HEK293 (cell line): ENCODE measurements at regions not wholly inside any gene's neighbourhood (a gene's known extent, or its start where the extent isn't known, plus 50 kb on each side); places are given as distances from the start of the nearest gene placed in this dataset.

Source experiments
- CTCF ChIA-PET: fragments of 350-600 bp; formaldehyde crosslinking; extraction: SDS; loops from one replicate; lab custom pipeline; 2021; ENCODE audit warnings: antibody characterized with exemption; lab: Yijun Ruan, JAX
- POLR2A ChIA-PET: fragments of 300-600 bp; formaldehyde crosslinking; extraction: SDS; loops from one replicate; lab custom pipeline; 2020; ENCODE audit warnings: antibody characterized with exemption, inconsistent platforms; lab: Yijun Ruan, JAX
- H3K27ac ChIP-seq: fragments of 200-500 bp; sonication (Bioruptor generic); 2 replicates; pipeline ENCODE4 v1.5.1; 2014; ENCODE audit warnings: low read depth, low read length, control low read depth, inconsistent platforms; ENCODE audit errors: extremely low read depth
- H3K36me3 ChIP-seq, 2 experiments: fragments of 200-500 bp in 1 of 2; sonication (Bioruptor generic) in 1 of 2; 1 replicate in 1 of 2; 2 replicates in 1 of 2; pipeline ENCODE4 v1.5.1; 2014 to 2017; ENCODE audit warnings: inconsistent platforms in 2 of 2, low read length in 2 of 2; ENCODE audit not compliant: control insufficient read depth in 2 of 2, insufficient read depth in 1 of 2
- H3K4me1 ChIP-seq: fragments of 200-500 bp; sonication (Bioruptor generic); 2 replicates; pipeline ENCODE4 v1.5.1; 2014; ENCODE audit warnings: mild to moderate bottlenecking, low read length, inconsistent platforms; ENCODE audit not compliant: control insufficient read depth, insufficient read depth
- H3K4me3 ChIP-seq: 2 replicates; pipeline ENCODE4 v1.5.1; 2011; ENCODE audit warnings: low read depth, mild to moderate bottlenecking, control low read depth, low read length, moderate library complexity
- H3K9me3 ChIP-seq: fragments of 200-500 bp; sonication (Bioruptor generic); 2 replicates; pipeline ENCODE4 v1.5.1; 2014; ENCODE audit warnings: low read depth, low read length, inconsistent platforms; ENCODE audit not compliant: control insufficient read depth, insufficient read depth
- BCL6B ChIP-seq: fragments of 450-650 bp; formaldehyde crosslinking; IDR thresholded peaks from 2 replicates; pipeline ENCODE4 v1.5.1; 2017; ENCODE audit warnings: missing biosample characterization, missing genetic modification characterization
- HOXA7 ChIP-seq: sonication (generic); formaldehyde crosslinking; IDR thresholded peaks from 2 replicates; pipeline ENCODE4 v1.8.1; 2022; ENCODE audit warnings: missing genetic modification reagents, borderline replicate concordance
- PRDM2 ChIP-seq: fragments of 450-650 bp; formaldehyde crosslinking; IDR thresholded peaks from 2 replicates; pipeline ENCODE4 v1.5.1; 2016; ENCODE audit warnings: missing biosample characterization, missing genetic modification characterization, borderline replicate concordance
- TCF7L2 ChIP-seq: IDR thresholded peaks from 2 replicates; pipeline ENCODE4 v1.6.1; 2011; ENCODE audit warnings: low read depth, mild to moderate bottlenecking, inconsistent platforms, low read length, moderate library complexity, borderline replicate concordance
- ZBTB17 ChIP-seq: fragments of 450-650 bp; formaldehyde crosslinking; IDR thresholded peaks from 2 replicates; pipeline ENCODE4 v1.5.1; 2016; ENCODE audit warnings: missing biosample characterization, missing genetic modification characterization
- ZBTB44 ChIP-seq: fragments of 450-650 bp; IDR thresholded peaks from 2 replicates; pipeline ENCODE4 v1.5.1; 2018; ENCODE audit warnings: missing biosample characterization, mild to moderate bottlenecking, missing genetic modification characterization
- ZNF174 ChIP-seq: fragments of 450-650 bp; formaldehyde crosslinking; IDR thresholded peaks from 2 replicates; pipeline ENCODE4 v1.5.0; 2017; ENCODE audit warnings: missing biosample characterization, mild to moderate bottlenecking, missing genetic modification characterization
- ZNF37A ChIP-seq: fragments of 450-650 bp; IDR thresholded peaks from 2 replicates; pipeline ENCODE4 v1.5.1; 2018; ENCODE audit warnings: missing biosample characterization, missing genetic modification characterization
- ZNF398 ChIP-seq: fragments of 450-650 bp; formaldehyde crosslinking; IDR thresholded peaks from 2 replicates; pipeline ENCODE4 v1.5.1; 2017; ENCODE audit warnings: missing biosample characterization, missing genetic modification characterization
- ZNF423 ChIP-seq: fragments of 450-650 bp; formaldehyde crosslinking; IDR thresholded peaks from 2 replicates; pipeline ENCODE4 v1.5.1; 2016; ENCODE audit warnings: missing biosample characterization, missing genetic modification characterization
- ZNF426 ChIP-seq: fragments of 450-650 bp; formaldehyde crosslinking; IDR thresholded peaks from 2 replicates; pipeline ENCODE4 v1.5.1; 2017; ENCODE audit warnings: missing biosample characterization, missing genetic modification characterization, mild to moderate bottlenecking, inconsistent platforms, moderate library complexity
- ZNF571 ChIP-seq: fragments of 450-650 bp; formaldehyde crosslinking; IDR thresholded peaks from 2 replicates; pipeline ENCODE4 v1.5.0; 2017; ENCODE audit warnings: missing biosample characterization, missing genetic modification characterization
- ZNF707 ChIP-seq: fragments of 450-650 bp; formaldehyde crosslinking; IDR thresholded peaks from 2 replicates; pipeline ENCODE4 v1.5.1; 2016; ENCODE audit warnings: missing biosample characterization, missing genetic modification characterization
- ZSCAN16 ChIP-seq: fragments of 450-650 bp; formaldehyde crosslinking; IDR thresholded peaks from 2 replicates; pipeline ENCODE4 v1.5.1; 2016; ENCODE audit warnings: missing biosample characterization, missing genetic modification characterization

- H3K4me1 ChIP-seq, result no peaks in the 10 kb centered on the region
- H3K36me3 ChIP-seq, result no peaks in the 10 kb centered on the region
- POLR2A ChIA-PET, result no interaction called here
- H3K27ac ChIP-seq, result no peak overlapping the region
- CTCF ChIA-PET, result interaction anchor here (0.9 kb wide), 1 partner anchor 970 kb away, joined by 4 read pairs; no protein-coding TSS in a partner anchor
- no peaks in the 10 kb centered on the region for H3K9me3 ChIP-seq
- H3K4me3 ChIP-seq, result no peak overlapping the region
- TF ChIP-seq ZBTB17 (tag by site-specific recombination) (no peak), ZNF707 (tag by site-specific recombination) (no peak), TCF7L2 (no peak), ZNF423 (tag by site-specific recombination) (no peak), ZNF398 (tag by site-specific recombination) (no peak), ZNF37A (no peak), ZNF571 (tag by site-specific recombination) (no peak), PRDM2 (tag by site-specific recombination) (no peak), ZNF426 (tag by site-specific recombination) (no peak), BCL6B (tag by site-specific recombination) (no peak), HOXA7 (CRISPR knock-in tag) (no peak)
- TF ChIP-seq, all 188 proteins: peak for 0
These were observed 1158.3 kb downstream of the RPIA start for GRCh38 chr2:89849731-89850130.

GRCh38 chr2:89850481-89850880, 1159.0 kb downstream of the RPIA start:
- POLR2A ChIA-PET, result no interaction called here
- H3K36me3 ChIP-seq, result no peaks in the 10 kb centered on the region
- no peak for TF ChIP-seq ZSCAN16 (tag by site-specific recombination)
- no peak for TF ChIP-seq ZNF174 (tag by site-specific recombination)
- no peak for TF ChIP-seq ZNF398 (tag by site-specific recombination)
- no peak for TF ChIP-seq ZBTB44 (tag by site-specific recombination)
- TF ChIP-seq, all 188 proteins: peak for 0
- Histone ChIP-seq H3K4me1 (no peaks in the 10 kb centered on the region), H3K4me3 (no peak overlapping the region), H3K9me3 (no peaks in the 10 kb centered on the region), H3K27ac (no peak overlapping the region)
- CTCF ChIA-PET, result interaction anchor here (0.6 to 0.9 kb wide), 2 partner anchors 970 to 975 kb away, joined by 3 to 4 read pairs; no protein-coding TSS in a partner anchor
